ENCODE measurements at regions not wholly inside any gene's neighbourhood (a gene's known extent, or its start where the extent isn't known, plus 50 kb on each side); places are given as distances from the start of the nearest gene placed in this dataset.
"Not testable (repeated sequence)": the region's sequence is repeated elsewhere in the genome, so short reads cannot be mapped to it uniquely, and the experiment has no call there.

- no peak for DNase-seq
Observed at GRCh38 chr6:140559458-140559857, 1185.0 kb upstream of the CITED2 start.

- no peak for DNase-seq
Observed at GRCh38 chr6:140554421-140554820, 1180.0 kb upstream of the CITED2 start.

GRCh38 chr6:140548366-140548765, 1173.9 kb upstream of the CITED2 start:
- DNase-seq: peak; percentile 15

- DNase-seq: peak; percentile 84
Observed at GRCh38 chr6:140546640-140547039, 1172.2 kb upstream of the CITED2 start.

- DNase-seq: no peak
Observed at GRCh38 chr6:140544431-140544830, 1170.0 kb upstream of the CITED2 start.

GRCh38 chr6:140542863-140543262, 1168.4 kb upstream of the CITED2 start:
- DNase-seq: no peak

GRCh38 chr6:140541288-140541687, 1166.8 kb upstream of the CITED2 start:
- DNase-seq: peak; percentile 71

- no peak for DNase-seq
Observed at GRCh38 chr6:140540743-140541142, 1166.3 kb upstream of the CITED2 start.

- DNase-seq: peak; percentile 70
Observed at GRCh38 chr6:140538926-140539325, 1164.5 kb upstream of the CITED2 start.

GRCh38 chr6:140537834-140538705, 1163.6 kb upstream of the CITED2 start:
- peak; percentile 100 for DNase-seq

GRCh38 chr6:140537211-140537610, 1162.8 kb upstream of the CITED2 start:
- peak; percentile 82 for DNase-seq

- no peak for DNase-seq
Observed at GRCh38 chr6:140535511-140535910, 1161.1 kb upstream of the CITED2 start.

- DNase-seq: no peak
Observed at GRCh38 chr6:140533526-140533925, 1159.1 kb upstream of the CITED2 start.

GRCh38 chr6:140504776-140505175, 1130.3 kb upstream of the CITED2 start:
- no peak for DNase-seq

- peak; percentile 26 for DNase-seq
Observed at GRCh38 chr6:140500849-140501248, 1126.4 kb upstream of the CITED2 start.

GRCh38 chr6:140499607-140500006, 1125.2 kb upstream of the CITED2 start:
- no peak for DNase-seq

GRCh38 chr6:140494321-140495108, 1120.1 kb upstream of the CITED2 start:
- DNase-seq: peak; percentile 17

- DNase-seq: not testable (repeated sequence)
Observed at GRCh38 chr6:140493470-140493869, 1119.0 kb upstream of the CITED2 start.

- DNase-seq: peak; percentile 27
Observed at GRCh38 chr6:140490081-140490480, 1115.6 kb upstream of the CITED2 start.

GRCh38 chr6:140487586-140487985, 1113.1 kb upstream of the CITED2 start:
- DNase-seq: no peak

GRCh38 chr6:140486450-140487361, 1112.3 kb upstream of the CITED2 start:
- peak; percentile 66 for DNase-seq

- DNase-seq: peak; percentile 93
Observed at GRCh38 chr6:140485740-140486449, 1111.4 kb upstream of the CITED2 start.

All from fibroblast of skin of right quadriceps (primary cell).